Endothelial cell of umbilical vein (primary cell): ENCODE measurements at regions not wholly inside any gene's neighbourhood (a gene's known extent, or its start where the extent isn't known, plus 50 kb on each side); places are given as distances from the start of the nearest gene placed in this dataset.
A peak's percentile ranks its signal among the peaks of the same experiment; 100 is the strongest.

Source experiments
- BruUV-seq: library from RNA; stranded (reverse); fragments of 400-500 nt; replicated peaks from 2 replicates; lab custom pipeline; 2021; lab: Mats Ljungman, UMichigan
- CTCF ChIA-PET: fragments of 300-600, 350-600 bp; sonication (Branson Sonifier 250); formaldehyde crosslinking; loops from one replicate; lab custom pipeline; 2021; ENCODE audit warnings: antibody characterized with exemption, inconsistent platforms; lab: Charles Lee
- POLR2A ChIA-PET: fragments of 300-600, 350-600 bp; sonication (Branson Sonifier 250); formaldehyde crosslinking; loops from one replicate; lab custom pipeline; 2021; ENCODE audit warnings: antibody characterized with exemption, inconsistent platforms; lab: Charles Lee
- DNase-seq: peaks from one replicate; pipeline ENCODE4 v3.0.0-alpha.2; 2011; ENCODE audit warnings: low read depth, low spot score
- FAIRE-seq: peaks from 2 replicates; lab custom pipeline; 2011; peaks lifted over from hg19 to GRCh38; lab: Jason Lieb, UNC
- H2AFZ ChIP-seq: 2 replicates; pipeline ENCODE4 v1.6.0; 2012; ENCODE audit warnings: low read depth, low read length, control low read depth, inconsistent platforms
- H3K27ac ChIP-seq: 2 replicates; pipeline ENCODE4 v1.5.1; 2011; ENCODE audit warnings: low read depth, mild to moderate bottlenecking, control low read depth, low read length, moderate library complexity; ENCODE audit not compliant: insufficient read depth
- H3K27me3 ChIP-seq, 2 experiments: 2 replicates each; pipeline versions ENCODE4 v1.6.0 to v1.6.1; 2011; ENCODE audit warnings: low read length in 2 of 2, mixed read lengths in 1 of 2; ENCODE audit not compliant: control insufficient read depth in 2 of 2, insufficient read depth in 2 of 2
- H3K36me3 ChIP-seq, 2 experiments: 2 replicates in 1 of 2; 3 replicates in 1 of 2; pipeline ENCODE4 v1.5.1; 2011; ENCODE audit warnings: low read length in 2 of 2, mild to moderate bottlenecking in 1 of 2, moderate library complexity in 1 of 2; ENCODE audit not compliant: control insufficient read depth in 2 of 2, insufficient read depth in 2 of 2; ENCODE audit errors: extremely low read depth in 1 of 2
- H3K4me1 ChIP-seq: 3 replicates; pipeline ENCODE4 v1.5.1; 2011; ENCODE audit warnings: mild to moderate bottlenecking, low read length; ENCODE audit not compliant: control insufficient read depth, insufficient read depth; ENCODE audit errors: extremely low read depth
- H3K4me2 ChIP-seq: 2 replicates; pipeline ENCODE4 v1.6.1; 2011; ENCODE audit warnings: low read length, control low read depth, mixed read lengths; ENCODE audit not compliant: insufficient read depth
- H3K4me3 ChIP-seq, 3 experiments: fragments of 200-600 bp in 1 of 3; sonication (generic), shearing (Covaris generic) in 1 of 3; replicated peaks in 1 of 3; 2 replicates each; pipeline ENCODE4 v1.5.1; 2011 to 2016; ENCODE audit warnings: control low read depth in 3 of 3, low read length in 3 of 3, mild to moderate bottlenecking in 2 of 3, inconsistent platforms in 1 of 3, low read depth in 1 of 3, moderate library complexity in 1 of 3; ENCODE audit not compliant: insufficient read depth in 1 of 3
- H3K79me2 ChIP-seq: 2 replicates; pipeline ENCODE4 v1.6.0; 2012; ENCODE audit warnings: low read length, inconsistent platforms; ENCODE audit not compliant: control insufficient read depth, insufficient read depth
- H3K9ac ChIP-seq: replicated peaks from 2 replicates; pipeline ENCODE3; 2011; ENCODE audit warnings: low read length, control low read depth; ENCODE audit not compliant: insufficient read depth; ENCODE audit errors: extremely low read depth
- H3K9me1 ChIP-seq: replicated peaks from 3 replicates; pipeline ENCODE4 v1.6.0; 2011; ENCODE audit warnings: mild to moderate bottlenecking, low read length; ENCODE audit not compliant: control insufficient read depth, insufficient read depth; ENCODE audit errors: extremely low read depth
- H3K9me3 ChIP-seq: replicated peaks from 2 replicates; pipeline ENCODE4 v1.5.1; 2012; ENCODE audit warnings: low read length, inconsistent platforms; ENCODE audit not compliant: control insufficient read depth, insufficient read depth
- H4K20me1 ChIP-seq: replicated peaks from 2 replicates; pipeline ENCODE3; 2011; ENCODE audit warnings: mild to moderate bottlenecking, low read length; ENCODE audit not compliant: control insufficient read depth, insufficient read depth; ENCODE audit errors: extremely low read depth
- FOS ChIP-seq: IDR thresholded peaks from 2 replicates; pipeline ENCODE4 v1.6.1; 2011; ENCODE audit warnings: mild to moderate bottlenecking, low read length, moderate library complexity, borderline replicate concordance; ENCODE audit not compliant: insufficient read depth
- MAX ChIP-seq: IDR thresholded peaks from 2 replicates; pipeline ENCODE4 v1.6.1; 2011; ENCODE audit not compliant: insufficient read depth, insufficient read length
- MYC ChIP-seq: IDR thresholded peaks from one replicate; pipeline ENCODE4 v1.6.1; 2011; ENCODE audit warnings: mild to moderate bottlenecking, low read depth, low read length
- POLR2A ChIP-seq: IDR thresholded peaks from 2 replicates; pipeline ENCODE4 v1.6.1; 2012; ENCODE audit warnings: low read depth, mild to moderate bottlenecking, control low read depth, low read length
- dilution Hi-C: fragments of 300-500 bp; cut with MboI; formaldehyde crosslinking; loops from one replicate; pipeline ENCODE4 v1.15.0; 2019; ENCODE audit warnings: low sequenced_read_pairs; ENCODE audit not compliant: extremely low pct_ligation_motif_present
- intact Hi-C: fragments of 100-400 bp; cut with micrococcal nuclease; formaldehyde crosslinking; loops from one replicate; pipeline ENCODE4 v1.10.0; 2022

GRCh38 chr3:139185527-139185926 lies 140.8 kb upstream of the PRR23C start:
- DNase-seq, result no peak
- CTCF ChIA-PET, result no interaction called here
- dilution Hi-C loops, result no loop called here
- intact Hi-C loops, result no loop called here
- no peaks in the 10 kb centered on the region for H4K20me1 ChIP-seq
- H3K9me3 ChIP-seq, result no peaks in the 10 kb centered on the region
- H3K9me1 ChIP-seq, result no peaks in the 10 kb centered on the region
- H3K27ac ChIP-seq, result no peak overlapping the region
- BruUV-seq, result no TSS peak
- H3K4me2 ChIP-seq, result no peak overlapping the region
- TF ChIP-seq MYC (no peak), MAX (no peak)
- POLR2A ChIA-PET, result no interaction called here
- no peak for FAIRE-seq
- H3K9ac ChIP-seq, result no peak overlapping the region
- H3K4me3 ChIP-seq, result no peak overlapping the region
- H3K79me2 ChIP-seq, result no peaks in the 10 kb centered on the region
- H3K36me3 ChIP-seq, result no peaks in the 10 kb centered on the region
- H2AFZ ChIP-seq, result no peak overlapping the region
- no peaks in the 10 kb centered on the region for H3K27me3 ChIP-seq
- H3K4me1 ChIP-seq, result no peaks in the 10 kb centered on the region

GRCh38 chr3:139187154-139187553 lies 142.5 kb upstream of the PRR23C start:
- CTCF ChIA-PET, result no interaction called here
- no TSS peak for BruUV-seq

More at GRCh38 chr3:139187154-139187553, 142.5 kb upstream of the PRR23C start:
- Histone ChIP-seq H3K4me2 (no peak overlapping the region), H3K4me3 (no peak overlapping the region), H3K9me1 (no peaks in the 10 kb centered on the region), H3K27ac (no peak overlapping the region), H2AFZ (no peak overlapping the region), H3K27me3 (no peaks in the 10 kb centered on the region), H3K9ac (no peak overlapping the region), H4K20me1 (no peaks in the 10 kb centered on the region), H3K9me3 (no peaks in the 10 kb centered on the region), H3K79me2 (no peaks in the 10 kb centered on the region), H3K4me1 (no peaks in the 10 kb centered on the region), H3K36me3 (no peaks in the 10 kb centered on the region)
- TF ChIP-seq FOS (no peak), POLR2A (no peak)
- intact Hi-C loops (no loop called here), dilution Hi-C loops (no loop called here)
- POLR2A ChIA-PET, result no interaction called here
- FAIRE-seq, result no peak
- DNase-seq, result peak; percentile 8
